Endodermal cell (in vitro differentiated cells): ENCODE measurements at regions not wholly inside any gene's neighbourhood (a gene's known extent, or its start where the extent isn't known, plus 50 kb on each side); places are given as distances from the start of the nearest gene placed in this dataset.

ENCODE experiments used
- DNase-seq: peaks from one replicate; pipeline ENCODE4 v3.0.0-alpha.2; 2017
- H3K27ac ChIP-seq: 2 replicates; pipeline ENCODE4 v1.5.1; 2013; ENCODE audit warnings: mild to moderate bottlenecking, low read depth, low read length, moderate library complexity
- H3K27me3 ChIP-seq: 2 replicates; pipeline ENCODE4 v1.6.1; 2013; ENCODE audit warnings: mild to moderate bottlenecking, low read length, moderate library complexity; ENCODE audit not compliant: insufficient read depth, control insufficient read depth, poor library complexity, severe bottlenecking
- H3K36me3 ChIP-seq: 2 replicates; pipeline ENCODE4 v1.7.0; 2013; ENCODE audit warnings: mild to moderate bottlenecking, low read length, moderate library complexity; ENCODE audit not compliant: control insufficient read depth, insufficient read depth
- H3K4me1 ChIP-seq: one replicate; pipeline ENCODE4 v1.7.0; 2013; ENCODE audit warnings: low read length; ENCODE audit not compliant: control insufficient read depth, insufficient read depth
- H3K4me3 ChIP-seq: 2 replicates; pipeline ENCODE4 v1.5.1; 2013; ENCODE audit warnings: mild to moderate bottlenecking, low read length, moderate library complexity
- H3K9ac ChIP-seq: 2 replicates; pipeline ENCODE4 v1.6.1; 2013; ENCODE audit warnings: mild to moderate bottlenecking, low read length, moderate library complexity; ENCODE audit not compliant: poor library complexity, severe bottlenecking; ENCODE audit errors: extremely low read depth
- H3K9me3 ChIP-seq: 2 replicates; pipeline ENCODE4 v1.6.1; 2013; ENCODE audit warnings: mild to moderate bottlenecking, low read length, moderate library complexity; ENCODE audit not compliant: control insufficient read depth
- H3K27ac Mint-ChIP-seq: 2 replicates; pipeline ENCODE4 v1.8.0; 2020; ENCODE audit warnings: mixed read lengths
- H3K27me3 Mint-ChIP-seq: 2 replicates; pipeline ENCODE4 v1.8.0; 2021; ENCODE audit warnings: mild to moderate bottlenecking, mixed read lengths; ENCODE audit not compliant: insufficient read depth
- H3K36me3 Mint-ChIP-seq: 2 replicates; pipeline ENCODE4 v1.8.0; 2020; ENCODE audit warnings: low read depth, mixed read lengths
- H3K4me1 Mint-ChIP-seq: 2 replicates; pipeline ENCODE4 v1.8.0; 2020; ENCODE audit warnings: mixed read lengths
- H3K4me3 Mint-ChIP-seq: 2 replicates; pipeline ENCODE4 v1.8.0; 2020; ENCODE audit warnings: mild to moderate bottlenecking, moderate library complexity, mixed read lengths
- H3K9me3 Mint-ChIP-seq: 2 replicates; pipeline ENCODE4 v1.8.0; 2020; ENCODE audit warnings: mild to moderate bottlenecking, mixed read lengths
- WGBS, 2 experiments: methylation state at CpG; one replicate each; pipeline versions ENCODE4 v1.1.5 to v1.1.7; 2013; ENCODE audit warnings: missing lambda C conversion rate in 2 of 2, mixed read lengths in 1 of 2; ENCODE audit not compliant: insufficient coverage in 1 of 2, insufficient read length in 1 of 2; 5-methylcytosine and 5-hydroxymethylcytosine counted together
- TF ChIP-seq, protein P1 (sequence below): fragments of 200-600 bp; sonication (generic); conservative IDR thresholded peaks from 2 replicates; pipeline ENCODE4 v1.5.0; 2021; ENCODE audit warnings: antibody characterized with exemption, mild to moderate bottlenecking

DNA sequence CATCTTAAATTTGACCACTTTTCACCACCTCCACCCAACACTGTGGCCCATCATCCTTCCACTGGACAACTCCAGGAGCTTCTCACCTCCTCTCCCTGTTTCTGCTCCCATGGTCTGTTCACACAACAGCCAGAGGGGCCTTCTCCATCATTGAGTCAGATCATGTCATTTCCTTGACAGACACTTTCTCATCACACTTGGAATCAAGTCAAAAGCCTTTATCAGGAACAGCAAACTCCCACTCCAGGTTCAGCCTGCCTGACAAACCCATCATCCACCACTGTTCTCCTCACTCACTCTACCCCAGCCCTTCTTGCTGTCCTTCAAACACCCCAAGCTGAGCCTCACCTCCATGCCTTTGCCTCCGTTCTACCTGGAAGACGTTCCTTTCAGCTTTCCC lies 78.4 kb upstream of the ADRA1B start:
- H3K4me1 Mint-ChIP-seq, result peaks cover 1% of the 10 kb centered on the region
- Histone ChIP-seq H3K9ac (no peak overlapping the region), H3K36me3 (no peaks in the 10 kb centered on the region), H3K27me3 (peaks cover 54% of the 10 kb centered on the region), H3K4me1 (no peaks in the 10 kb centered on the region), H3K4me3 (no peak overlapping the region), H3K9me3 (no peaks in the 10 kb centered on the region), H3K27ac (no peak overlapping the region)
- WGBS, 2 experiments, result 83 to 87% methylated on average over 2 of the region's 2 CpGs
- H3K27ac Mint-ChIP-seq, result no peak overlapping the region
- no peaks in the 10 kb centered on the region for H3K9me3 Mint-ChIP-seq
- no peak for DNase-seq
- TF ChIP-seq, protein P1, sequence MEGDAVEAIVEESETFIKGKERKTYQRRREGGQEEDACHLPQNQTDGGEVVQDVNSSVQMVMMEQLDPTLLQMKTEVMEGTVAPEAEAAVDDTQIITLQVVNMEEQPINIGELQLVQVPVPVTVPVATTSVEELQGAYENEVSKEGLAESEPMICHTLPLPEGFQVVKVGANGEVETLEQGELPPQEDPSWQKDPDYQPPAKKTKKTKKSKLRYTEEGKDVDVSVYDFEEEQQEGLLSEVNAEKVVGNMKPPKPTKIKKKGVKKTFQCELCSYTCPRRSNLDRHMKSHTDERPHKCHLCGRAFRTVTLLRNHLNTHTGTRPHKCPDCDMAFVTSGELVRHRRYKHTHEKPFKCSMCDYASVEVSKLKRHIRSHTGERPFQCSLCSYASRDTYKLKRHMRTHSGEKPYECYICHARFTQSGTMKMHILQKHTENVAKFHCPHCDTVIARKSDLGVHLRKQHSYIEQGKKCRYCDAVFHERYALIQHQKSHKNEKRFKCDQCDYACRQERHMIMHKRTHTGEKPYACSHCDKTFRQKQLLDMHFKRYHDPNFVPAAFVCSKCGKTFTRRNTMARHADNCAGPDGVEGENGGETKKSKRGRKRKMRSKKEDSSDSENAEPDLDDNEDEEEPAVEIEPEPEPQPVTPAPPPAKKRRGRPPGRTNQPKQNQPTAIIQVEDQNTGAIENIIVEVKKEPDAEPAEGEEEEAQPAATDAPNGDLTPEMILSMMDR, result no peak
- peaks cover 15% of the 10 kb centered on the region for H3K27me3 Mint-ChIP-seq
- no peak overlapping the region for H3K4me3 Mint-ChIP-seq
- no peaks in the 10 kb centered on the region for H3K36me3 Mint-ChIP-seq

DNA sequence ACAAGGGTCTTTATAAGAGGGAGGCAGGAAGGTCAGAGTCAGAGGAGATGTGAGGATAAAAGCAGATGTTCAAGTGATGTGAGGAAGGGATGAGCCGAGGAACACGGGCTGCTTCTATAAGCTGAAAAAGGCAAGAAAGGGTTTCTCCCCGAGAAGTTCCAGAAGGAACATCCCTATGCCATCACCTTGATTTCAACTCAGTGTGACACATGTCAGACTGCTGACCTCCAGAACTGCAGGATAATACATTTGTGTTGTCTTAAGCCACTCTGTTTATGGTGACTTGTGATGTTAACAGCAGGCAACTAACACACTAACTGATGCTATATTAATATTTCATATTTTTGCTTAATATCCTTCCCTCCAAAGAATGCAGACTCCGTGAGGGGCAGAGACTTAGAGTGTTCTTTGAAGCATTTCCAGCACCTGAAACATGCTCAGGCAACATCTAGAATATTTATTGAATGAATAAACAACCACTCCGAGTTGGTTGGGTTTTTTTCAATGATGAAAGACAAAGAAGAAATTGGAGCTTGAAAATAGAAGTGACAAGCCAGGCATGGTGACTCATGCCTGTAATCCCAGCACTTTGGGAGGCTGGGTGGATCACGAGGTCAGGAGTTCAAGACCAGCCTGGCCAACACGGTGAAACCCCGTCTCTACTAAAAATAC lies 77.6 kb upstream of the ADRA1B start:
- no peaks in the 10 kb centered on the region for H3K9me3 Mint-ChIP-seq
- WGBS, 2 experiments, result 91 to 93% methylated on average over 5 to 8 of the region's 8 CpGs
- no peak overlapping the region for H3K27ac Mint-ChIP-seq

DNA sequence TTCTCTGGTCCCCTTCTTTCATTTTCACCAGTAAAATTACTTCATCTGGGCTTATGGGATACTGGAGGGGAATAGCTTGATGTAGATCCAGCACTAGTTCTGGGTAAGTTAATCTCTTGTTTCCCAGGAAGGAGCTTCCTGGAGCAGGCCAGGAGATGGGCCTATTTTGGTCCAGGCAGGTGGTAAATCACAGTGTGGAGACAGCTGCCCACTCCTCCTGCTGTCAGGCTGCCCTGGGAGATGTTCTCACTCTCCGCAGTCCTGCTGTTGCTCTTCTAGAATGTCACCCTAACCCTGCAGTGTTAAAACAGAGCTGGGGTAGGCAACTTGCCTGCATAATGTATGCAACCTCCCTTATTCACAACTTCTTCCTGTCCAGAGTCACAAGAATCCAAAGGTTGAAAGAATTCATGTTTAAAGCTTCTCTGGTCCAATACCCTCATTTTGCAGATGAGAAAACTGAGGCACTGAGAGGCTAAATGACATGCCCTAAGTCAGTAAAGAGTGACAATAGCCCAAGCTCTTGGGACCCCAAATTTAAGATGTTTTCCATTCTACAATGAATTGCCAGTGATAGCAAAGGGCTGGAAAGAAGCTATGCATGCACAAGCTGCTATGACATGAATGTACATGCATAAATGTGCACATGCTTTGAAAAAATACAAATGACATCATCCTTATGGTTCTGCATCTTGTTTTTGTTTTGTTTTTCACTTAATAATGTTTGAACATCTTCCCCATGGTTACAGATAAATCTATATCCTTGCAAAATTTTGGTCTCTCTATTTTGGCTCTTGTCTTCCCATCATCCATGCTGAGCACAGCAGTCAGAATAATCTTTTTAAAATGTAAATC lies 71.8 kb upstream of the ADRA1B start:
- no peak overlapping the region for H3K4me3 Mint-ChIP-seq
- TF ChIP-seq, protein P1, result no peak
- H3K4me1 Mint-ChIP-seq, result no peaks in the 10 kb centered on the region
- H3K36me3 Mint-ChIP-seq, result no peaks in the 10 kb centered on the region
- Histone ChIP-seq H3K36me3 (no peaks in the 10 kb centered on the region), H3K4me1 (no peaks in the 10 kb centered on the region), H3K27ac (no peak overlapping the region), H3K9ac (no peak overlapping the region), H3K27me3 (peaks cover 27% of the 10 kb centered on the region), H3K4me3 (no peak overlapping the region), H3K9me3 (no peaks in the 10 kb centered on the region)
- 80 to 81% methylated on average over 1 of the region's 1 CpG for WGBS, 2 experiments
- no peaks in the 10 kb centered on the region for H3K9me3 Mint-ChIP-seq
- H3K27ac Mint-ChIP-seq, result no peak overlapping the region
- DNase-seq, result no peak
- H3K27me3 Mint-ChIP-seq, result peaks cover 15% of the 10 kb centered on the region

More for the DNA sequence above, 77.6 kb upstream of the ADRA1B start:
- TF ChIP-seq, protein P1, result no peak
- Mint-ChIP-seq H3K27me3 (peaks cover 15% of the 10 kb centered on the region), H3K36me3 (no peaks in the 10 kb centered on the region), H3K4me3 (no peak overlapping the region), H3K4me1 (no peaks in the 10 kb centered on the region)
- Histone ChIP-seq H3K27me3 (peaks cover 54% of the 10 kb centered on the region), H3K27ac (no peak overlapping the region), H3K4me3 (no peak overlapping the region), H3K4me1 (no peaks in the 10 kb centered on the region), H3K9ac (no peak overlapping the region), H3K9me3 (no peaks in the 10 kb centered on the region), H3K36me3 (no peaks in the 10 kb centered on the region)
- DNase-seq, result no peak
